ENCODE measurements at regions not wholly inside any gene's neighbourhood (a gene's known extent, or its start where the extent isn't known, plus 50 kb on each side); places are given as distances from the start of the nearest gene placed in this dataset.

DNA sequence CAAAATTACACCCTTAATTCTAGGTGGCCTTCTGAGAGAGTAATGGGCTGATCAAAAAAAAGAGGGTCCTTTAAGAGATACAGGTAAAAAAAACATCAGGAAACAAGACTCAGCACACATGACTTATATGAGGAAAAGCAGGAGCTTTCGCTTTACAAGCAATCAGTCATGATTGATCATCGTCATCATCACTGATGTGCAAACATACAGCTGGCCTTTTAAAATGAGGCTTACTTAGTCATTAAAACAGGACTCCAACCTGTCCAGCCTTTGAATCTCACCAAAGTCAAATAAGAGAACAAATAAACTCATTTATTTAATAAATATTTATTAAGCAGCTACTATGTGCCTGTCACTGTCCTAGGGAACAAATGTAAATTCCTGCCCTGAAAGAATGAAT is 255.3 kb downstream of the SKAP2 start:
- peaks cover 0 to 3% (median 0%) of the 10 kb centered on the region in 3 donors for H3K27me3 ChIP-seq (ENCODE audit: insufficient read depth in 3 of 3, low read length in 2 of 3)
- H3K27ac ChIP-seq, result no peak overlapping the region
- intact Hi-C loops (cut with DNase I), result no loop called here
- H3K36me3 ChIP-seq (ENCODE audit: insufficient read depth in 1 of 2, low read depth in 1 of 2), result no peaks in the 10 kb centered on the region
- TF ChIP-seq, protein P1, sequence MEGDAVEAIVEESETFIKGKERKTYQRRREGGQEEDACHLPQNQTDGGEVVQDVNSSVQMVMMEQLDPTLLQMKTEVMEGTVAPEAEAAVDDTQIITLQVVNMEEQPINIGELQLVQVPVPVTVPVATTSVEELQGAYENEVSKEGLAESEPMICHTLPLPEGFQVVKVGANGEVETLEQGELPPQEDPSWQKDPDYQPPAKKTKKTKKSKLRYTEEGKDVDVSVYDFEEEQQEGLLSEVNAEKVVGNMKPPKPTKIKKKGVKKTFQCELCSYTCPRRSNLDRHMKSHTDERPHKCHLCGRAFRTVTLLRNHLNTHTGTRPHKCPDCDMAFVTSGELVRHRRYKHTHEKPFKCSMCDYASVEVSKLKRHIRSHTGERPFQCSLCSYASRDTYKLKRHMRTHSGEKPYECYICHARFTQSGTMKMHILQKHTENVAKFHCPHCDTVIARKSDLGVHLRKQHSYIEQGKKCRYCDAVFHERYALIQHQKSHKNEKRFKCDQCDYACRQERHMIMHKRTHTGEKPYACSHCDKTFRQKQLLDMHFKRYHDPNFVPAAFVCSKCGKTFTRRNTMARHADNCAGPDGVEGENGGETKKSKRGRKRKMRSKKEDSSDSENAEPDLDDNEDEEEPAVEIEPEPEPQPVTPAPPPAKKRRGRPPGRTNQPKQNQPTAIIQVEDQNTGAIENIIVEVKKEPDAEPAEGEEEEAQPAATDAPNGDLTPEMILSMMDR (IDR thresholded peaks at IDR 0.05), result no peak
- no peaks in the 10 kb centered on the region for H3K4me1 ChIP-seq
- no peak for ATAC-seq
- 54 to 77% (median 77%) methylated on average over 2 of the region's 2 CpGs for WGBS, 3 donors
- no peak for DNase-seq
- H3K9me3 ChIP-seq, result no peaks in the 10 kb centered on the region
- H3K4me3 ChIP-seq, result no peak overlapping the region

DNA sequence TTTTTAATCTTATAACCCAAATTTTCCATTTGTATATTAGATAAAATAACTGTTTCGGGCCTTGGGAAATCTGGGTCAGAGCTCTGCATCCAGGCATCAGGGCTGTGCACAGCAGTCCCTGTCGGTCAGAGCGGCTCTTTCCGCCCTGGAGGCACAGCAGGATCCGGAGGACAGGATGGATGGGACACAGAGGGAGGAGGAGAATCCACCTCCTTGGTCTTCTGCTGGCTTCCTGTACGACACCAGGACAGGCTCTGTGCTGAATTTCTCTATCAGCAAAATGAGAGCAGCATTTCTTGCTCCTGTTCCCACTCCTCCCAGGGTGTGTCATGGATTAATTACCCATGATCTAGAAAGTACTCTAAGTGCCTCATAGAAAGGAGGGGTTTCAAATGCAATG is 254.9 kb downstream of the SKAP2 start:
- TF ChIP-seq, protein P1 (IDR thresholded peaks at IDR 0.05), result no peak
- DNase-seq (no peak), ATAC-seq (no peak)
- H3K27me3 ChIP-seq (ENCODE audit: insufficient read depth in 3 of 3, low read length in 2 of 3), result peaks cover 0 to 3% (median 0%) of the 10 kb centered on the region in 3 donors
- WGBS, 3 donors, result 32 to 46% (median 39%) methylated on average over 6 of the region's 6 CpGs
- no peak overlapping the region for H3K27ac ChIP-seq
- intact Hi-C loops (cut with DNase I), result no loop called here
- H3K4me1 ChIP-seq, result no peaks in the 10 kb centered on the region
- H3K36me3 ChIP-seq (ENCODE audit: insufficient read depth in 1 of 2, low read depth in 1 of 2), result no peaks in the 10 kb centered on the region
- H3K4me3 ChIP-seq, result no peak overlapping the region
- no peaks in the 10 kb centered on the region for H3K9me3 ChIP-seq

DNA sequence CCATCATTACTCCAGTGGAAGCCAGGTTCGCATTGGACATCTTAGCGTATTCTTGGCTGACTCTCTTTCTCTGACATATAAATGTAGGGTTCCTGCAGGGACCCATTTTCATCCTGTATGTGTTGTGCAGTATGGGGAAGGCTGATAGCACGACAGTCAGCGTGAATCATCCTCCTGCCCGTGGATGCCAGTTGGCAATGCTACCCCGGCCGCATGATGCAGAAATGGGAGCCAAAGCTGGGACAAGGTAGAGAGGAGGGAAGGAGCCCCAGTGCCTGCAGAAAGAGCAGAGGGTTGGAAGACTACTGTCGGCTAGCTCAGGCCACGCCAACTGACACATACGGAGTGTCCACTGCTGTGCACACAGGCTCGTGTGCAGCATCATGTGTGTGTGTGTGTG is 251.6 kb downstream of the SKAP2 start:
- no peak overlapping the region for H3K4me3 ChIP-seq
- intact Hi-C loops (cut with DNase I), result no loop called here
- H3K27me3 ChIP-seq (ENCODE audit: insufficient read depth in 3 of 3, low read length in 2 of 3), result peaks cover 0 to 3% (median 0%) of the 10 kb centered on the region in 3 donors
- H3K9me3 ChIP-seq, result no peaks in the 10 kb centered on the region
- WGBS, 3 donors, result 76 to 87% (median 83%) methylated on average over 11 of the region's 11 CpGs
- no peaks in the 10 kb centered on the region for H3K4me1 ChIP-seq
- TF ChIP-seq, protein P1 (IDR thresholded peaks at IDR 0.05), result no peak
- H3K36me3 ChIP-seq (ENCODE audit: insufficient read depth in 1 of 2, low read depth in 1 of 2), result no peaks in the 10 kb centered on the region
- ATAC-seq (no peak), DNase-seq (no peak)
- H3K27ac ChIP-seq, result no peak overlapping the region

DNA sequence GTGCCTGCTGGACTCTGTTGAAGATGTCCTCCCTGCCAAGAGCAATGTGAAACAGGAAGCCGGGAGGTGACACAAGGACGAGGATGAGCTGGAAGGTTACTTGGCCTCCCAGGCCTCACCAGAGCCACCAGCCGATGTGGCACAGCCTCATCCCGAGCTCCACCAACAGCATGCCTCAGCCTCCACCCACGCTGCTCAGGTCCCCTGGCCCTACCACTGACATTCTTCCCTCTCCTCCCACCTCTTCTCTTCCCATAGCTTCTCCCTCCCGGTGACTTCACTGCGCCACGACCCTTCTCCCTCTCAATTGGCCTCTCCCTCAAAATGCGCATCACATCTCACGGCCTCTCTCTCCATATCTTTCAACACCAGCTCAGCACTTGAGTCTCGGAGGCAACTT is 249.9 kb downstream of the SKAP2 start:
- Histone ChIP-seq H3K9me3 (no peaks in the 10 kb centered on the region), H3K4me1 (no peaks in the 10 kb centered on the region), H3K27ac (no peak overlapping the region), H3K4me3 (no peak overlapping the region), H3K27me3 (ENCODE audit: insufficient read depth in 3 of 3, low read length in 2 of 3) (peaks cover 0 to 3% (median 0%) of the 10 kb centered on the region in 3 donors), H3K36me3 (ENCODE audit: insufficient read depth in 1 of 2, low read depth in 1 of 2) (no peaks in the 10 kb centered on the region)
- WGBS, 3 donors, result 81 to 92% (median 87%) methylated on average over 11 of the region's 11 CpGs
- DNase-seq (no peak), ATAC-seq (no peak)
- TF ChIP-seq, protein P1 (IDR thresholded peaks at IDR 0.05), result no peak
- intact Hi-C loops (cut with DNase I), result no loop called here

DNA sequence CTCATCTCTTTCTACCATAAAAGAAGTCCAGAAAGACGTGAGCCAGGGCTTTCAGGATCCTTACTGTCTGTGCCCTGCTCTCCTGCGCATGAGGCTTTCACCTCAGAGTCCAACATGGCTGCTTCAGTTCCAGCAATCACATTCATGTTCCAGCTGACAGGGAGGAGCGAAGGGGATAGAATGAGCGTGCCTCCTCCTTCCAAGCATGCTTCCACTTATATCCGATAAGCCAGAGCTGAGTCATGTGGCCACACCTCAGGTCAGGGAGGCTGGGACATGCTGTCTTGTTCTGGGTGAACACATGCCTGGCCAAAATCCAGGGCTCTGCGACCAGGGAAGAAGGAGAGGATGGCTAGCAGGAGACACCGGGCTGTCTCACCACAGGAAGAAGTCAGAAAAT is 248.2 kb downstream of the SKAP2 start:
- ATAC-seq (no peak), DNase-seq (no peak)
- H3K27me3 ChIP-seq (ENCODE audit: insufficient read depth in 3 of 3, low read length in 2 of 3), result peaks cover 0 to 3% (median 0%) of the 10 kb centered on the region in 3 donors
- TF ChIP-seq, protein P1 (IDR thresholded peaks at IDR 0.05), result no peak
- no peak overlapping the region for H3K27ac ChIP-seq
- H3K4me3 ChIP-seq, result no peak overlapping the region
- no peaks in the 10 kb centered on the region for H3K36me3 ChIP-seq (ENCODE audit: insufficient read depth in 1 of 2, low read depth in 1 of 2)
- intact Hi-C loops (cut with DNase I), result no loop called here
- H3K4me1 ChIP-seq, result no peaks in the 10 kb centered on the region
- no peaks in the 10 kb centered on the region for H3K9me3 ChIP-seq
- 80 to 82% (median 82%) methylated on average over 7 of the region's 7 CpGs for WGBS, 3 donors
